IPS DF 4.7 (cell line): ENCODE measurements at regions not wholly inside any gene's neighbourhood (a gene's known extent, or its start where the extent isn't known, plus 50 kb on each side); places are given as distances from the start of the nearest gene placed in this dataset.
"Not testable (repeated sequence)": the region's sequence is repeated elsewhere in the genome, so short reads cannot be mapped to it uniquely, and the experiment has no call there.

Experiments
- DNase-seq: peaks from one replicate; pipeline ENCODE4 v3.0.0-alpha.2; 2013; ENCODE audit warnings: low spot score; ENCODE audit errors: extremely low read depth

DNA sequence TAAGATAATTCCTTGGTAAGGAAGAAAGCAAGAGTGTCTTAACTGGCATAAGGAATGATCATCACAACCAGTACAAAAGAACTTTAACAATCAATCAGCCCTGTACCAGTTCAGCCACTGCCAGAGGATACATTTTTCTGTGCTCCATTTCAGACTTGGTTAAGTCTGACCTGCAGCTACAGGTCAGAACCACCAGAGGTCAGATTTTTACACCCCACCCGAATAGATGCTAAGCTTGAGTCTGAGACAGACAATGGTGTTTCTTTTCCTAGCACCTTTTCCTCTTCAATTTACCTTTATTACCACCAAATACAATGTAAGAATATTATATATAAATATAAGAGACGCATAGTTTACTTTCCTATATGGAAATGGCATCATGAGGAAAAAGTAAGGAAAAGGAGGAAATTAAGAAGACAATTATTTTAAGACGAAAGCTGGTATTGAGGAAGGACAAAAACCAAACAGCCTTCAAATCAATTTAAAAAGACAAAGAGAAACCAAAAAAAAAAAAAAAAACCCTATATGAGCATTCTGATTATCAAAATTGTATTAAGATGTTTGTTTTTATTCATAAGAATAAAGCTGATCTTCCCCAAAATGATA, 215.3 kb upstream of the TTC29 start:
- no peak for DNase-seq

DNA sequence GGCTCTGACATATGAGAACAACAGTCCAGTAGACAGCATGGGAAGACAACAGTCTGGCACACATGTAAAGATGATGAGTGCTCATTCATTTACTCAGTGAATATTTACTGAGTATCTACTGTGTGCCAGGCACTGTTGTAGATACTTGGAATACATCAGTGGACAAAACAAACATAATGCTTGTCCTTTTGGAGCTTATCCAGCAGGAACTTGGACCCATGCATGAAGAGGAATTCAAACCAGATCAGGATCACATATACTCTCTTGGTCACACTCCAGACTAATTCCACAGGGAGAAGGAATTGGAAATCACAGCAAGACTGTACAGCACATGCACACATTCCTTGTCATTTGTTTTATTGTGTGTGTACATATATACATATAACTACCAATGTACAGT, 217.6 kb upstream of the TTC29 start:
- no peak for DNase-seq

DNA sequence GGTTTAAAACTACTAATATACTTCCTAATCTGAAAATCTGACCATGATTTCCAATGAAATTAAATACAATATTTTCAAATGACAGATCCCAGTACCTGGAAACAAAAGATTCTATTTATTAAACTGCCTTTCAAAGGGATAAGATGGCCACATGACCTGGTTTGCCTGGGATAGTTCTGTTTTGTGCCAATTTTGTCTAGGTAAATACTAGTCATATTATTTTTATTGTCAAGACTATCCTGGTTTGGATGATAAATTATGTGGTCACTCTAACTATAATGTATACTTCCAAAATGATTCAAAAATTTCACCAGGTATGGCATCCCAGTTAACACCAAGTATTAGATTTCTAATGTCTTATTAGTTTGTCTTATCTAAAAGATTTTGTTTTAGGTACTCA, 222.5 kb upstream of the TTC29 start:
- not testable (repeated sequence) for DNase-seq

- DNase-seq, result no peak
These were observed 227.7 kb upstream of the TTC29 start for GRCh38 chr4:147173322-147173721.

DNA sequence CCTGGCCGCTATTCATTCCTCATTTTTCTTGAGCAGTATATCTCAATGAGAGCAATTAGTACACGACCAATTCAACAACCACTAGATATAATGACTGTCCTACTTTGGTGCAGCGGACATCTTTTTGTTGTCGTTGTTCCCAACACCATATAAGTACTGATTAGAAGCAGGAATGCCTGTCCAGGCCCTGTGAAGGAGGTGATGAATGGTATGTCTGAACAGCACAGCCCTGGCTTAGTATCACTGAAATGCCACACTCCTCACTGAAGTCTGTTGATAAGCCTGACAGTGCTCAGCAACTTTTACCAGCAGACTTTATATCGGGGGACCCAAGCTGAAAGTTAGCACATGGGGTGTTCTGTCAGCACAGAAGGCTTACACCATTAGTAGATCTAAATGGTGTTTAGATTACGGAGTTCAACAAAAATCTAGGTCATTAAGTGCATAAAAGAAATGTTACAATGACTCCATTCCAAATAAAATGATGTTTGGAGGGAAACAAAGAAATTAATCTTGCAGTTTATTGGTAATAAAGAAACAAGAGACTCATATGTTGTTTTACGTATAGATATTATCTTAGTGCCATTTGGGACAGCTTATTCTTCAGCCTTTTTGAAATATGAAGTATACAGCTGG, 228.3 kb upstream of the TTC29 start:
- DNase-seq, result no peak

GRCh38 chr4:147174591-147174990, 228.9 kb upstream of the TTC29 start:
- no peak for DNase-seq

- no peak for DNase-seq
These were observed 229.9 kb upstream of the TTC29 start for GRCh38 chr4:147175460-147176025.

DNA sequence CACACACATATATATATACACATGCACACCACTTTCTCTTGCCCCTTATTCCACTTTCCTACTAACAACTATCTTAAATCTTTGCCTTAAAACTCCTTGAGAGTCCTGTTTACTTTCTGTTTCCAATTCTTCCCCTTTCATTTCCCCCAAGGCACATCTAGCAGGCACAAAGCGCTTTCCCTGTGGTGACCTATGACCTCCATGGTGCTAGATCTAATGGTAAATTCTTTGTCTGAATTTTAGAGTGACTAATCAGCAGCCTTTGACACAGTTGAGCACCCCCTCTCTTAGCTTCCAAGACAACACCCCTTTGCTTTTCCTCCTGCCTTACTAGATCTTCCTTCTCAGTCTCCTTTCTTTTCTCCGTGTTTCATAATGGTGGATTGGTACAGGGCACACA, 236.4 kb upstream of the TTC29 start:
- no peak for DNase-seq

DNA sequence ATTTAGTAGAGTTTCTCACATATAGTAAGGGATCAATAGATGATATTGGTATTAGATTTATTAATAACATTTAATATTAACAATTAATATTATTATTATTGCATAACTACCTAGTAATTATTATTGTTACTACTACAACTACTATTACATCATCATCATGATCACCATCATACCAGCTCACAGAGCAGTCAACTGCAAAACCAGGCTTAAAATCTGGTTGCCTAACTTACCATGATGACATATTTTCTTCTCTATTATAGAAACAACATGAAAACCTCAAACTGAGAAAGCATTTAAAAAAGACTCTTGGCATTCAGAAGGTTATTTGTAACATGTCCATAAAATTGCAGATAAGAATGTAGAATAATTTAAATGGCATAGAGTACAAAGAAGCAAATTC, 247.0 kb upstream of the TTC29 start:
- no peak for DNase-seq

GRCh38 chr4:147194114-147194513, 248.4 kb upstream of the TTC29 start:
- DNase-seq, result no peak

- DNase-seq, result no peak
These were observed 248.9 kb upstream of the TTC29 start for GRCh38 chr4:147194604-147195003.

DNA sequence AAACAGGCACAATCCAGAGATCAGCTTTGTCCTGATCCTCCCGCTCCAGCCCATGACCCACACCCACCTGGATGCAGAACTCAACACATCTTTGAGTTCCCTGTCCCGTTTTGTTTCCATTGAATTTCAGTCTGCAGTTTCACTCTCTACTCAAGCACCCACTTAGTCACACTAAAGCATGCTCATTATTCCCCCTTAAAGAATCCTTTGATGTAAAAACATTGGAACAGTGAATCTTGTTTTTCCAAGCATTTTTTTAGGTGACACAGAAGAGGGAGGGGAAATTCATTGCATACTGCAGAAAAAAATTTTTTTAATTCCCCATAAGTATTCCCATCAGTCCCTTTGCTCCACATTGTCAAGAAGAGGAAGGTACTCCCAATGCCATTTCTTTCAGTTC, 249.7 kb upstream of the TTC29 start:
- no peak for DNase-seq

- DNase-seq, result no peak
These were observed 252.9 kb upstream of the TTC29 start for GRCh38 chr4:147198411-147199051.

DNA sequence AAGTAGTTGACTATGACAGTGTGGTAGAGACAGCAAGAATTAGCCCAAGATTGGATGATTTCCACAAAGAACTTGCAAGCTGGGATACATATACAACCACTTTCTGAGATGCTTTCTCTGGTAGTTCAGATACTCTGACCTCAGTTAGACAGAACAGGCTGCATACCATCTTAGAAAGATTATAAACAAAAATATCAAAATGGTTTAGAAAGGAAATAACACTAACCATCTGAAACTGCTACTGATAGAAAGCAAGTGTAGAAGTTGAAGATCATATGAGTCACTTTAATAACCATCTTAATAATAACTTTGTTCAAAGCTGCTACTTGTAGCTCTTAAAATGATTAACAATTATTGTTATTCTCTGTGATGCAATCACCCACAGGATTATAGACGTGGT, 255.4 kb upstream of the TTC29 start:
- no peak for DNase-seq

- no peak for DNase-seq
These were observed 261.1 kb upstream of the TTC29 start for GRCh38 chr4:147206807-147207206.

DNA sequence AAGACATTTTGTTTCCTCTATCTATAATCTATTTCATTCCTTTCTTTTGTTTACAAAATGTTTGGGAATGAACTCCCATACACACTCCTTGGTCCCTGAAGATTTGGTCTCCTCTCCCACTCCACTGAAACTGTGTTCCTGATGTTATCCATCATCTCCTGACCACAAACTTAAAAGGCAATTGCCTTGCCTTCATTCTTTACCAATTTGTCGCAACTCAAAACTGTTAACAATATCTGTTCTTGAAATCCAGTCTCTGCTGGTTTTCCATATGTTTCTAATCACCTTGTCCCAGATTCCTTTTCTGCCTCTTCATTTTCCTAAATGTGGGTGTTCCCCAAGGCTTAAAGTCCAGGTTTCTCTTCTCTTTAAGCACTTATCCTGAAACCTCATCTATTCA, 262.2 kb upstream of the TTC29 start:
- no peak for DNase-seq

GRCh38 chr4:147217655-147218054, 263.2 kb upstream of the EDNRA start:
- DNase-seq, result no peak

DNA sequence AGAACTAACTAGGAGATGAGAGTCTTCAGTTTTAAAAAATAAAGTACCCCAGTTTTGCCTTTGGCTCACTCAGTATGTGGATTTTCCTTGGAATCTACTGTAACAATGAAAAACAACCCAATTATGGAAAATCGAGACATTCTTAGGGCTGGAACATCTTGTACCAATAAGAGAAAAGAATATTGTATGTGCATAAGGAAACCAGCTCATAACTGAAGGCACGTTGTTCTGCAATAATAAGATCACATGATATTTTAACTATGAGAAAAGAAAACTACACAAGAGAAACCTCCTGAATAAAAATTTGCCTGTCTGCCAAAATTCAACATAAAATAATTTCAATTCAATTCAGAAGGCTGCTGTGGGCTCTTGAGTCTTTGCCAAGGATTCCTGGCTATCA, 261.8 kb upstream of the EDNRA start:
- DNase-seq, result no peak

DNA sequence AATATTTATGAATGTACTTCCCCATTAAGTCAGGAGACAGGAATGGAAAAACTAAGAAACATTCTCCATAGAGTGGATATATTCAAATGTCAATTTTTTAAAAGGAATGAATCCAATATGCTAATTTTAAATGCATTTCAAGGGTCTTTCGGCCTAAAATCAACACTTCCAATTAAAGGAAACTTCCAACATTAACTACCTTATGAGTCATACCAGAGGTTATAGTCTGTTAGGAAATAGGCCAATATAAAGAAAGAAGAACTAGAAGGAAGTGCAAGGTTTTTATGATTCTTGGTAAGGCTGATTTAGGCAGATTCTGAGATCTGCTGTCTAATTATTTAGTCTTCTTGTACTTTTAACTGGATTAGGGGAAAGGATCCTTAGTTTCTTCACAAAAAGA, 260.1 kb upstream of the EDNRA start:
- DNase-seq, result no peak

- no peak for DNase-seq
These were observed 258.0 kb upstream of the EDNRA start for GRCh38 chr4:147222906-147223305.

DNA sequence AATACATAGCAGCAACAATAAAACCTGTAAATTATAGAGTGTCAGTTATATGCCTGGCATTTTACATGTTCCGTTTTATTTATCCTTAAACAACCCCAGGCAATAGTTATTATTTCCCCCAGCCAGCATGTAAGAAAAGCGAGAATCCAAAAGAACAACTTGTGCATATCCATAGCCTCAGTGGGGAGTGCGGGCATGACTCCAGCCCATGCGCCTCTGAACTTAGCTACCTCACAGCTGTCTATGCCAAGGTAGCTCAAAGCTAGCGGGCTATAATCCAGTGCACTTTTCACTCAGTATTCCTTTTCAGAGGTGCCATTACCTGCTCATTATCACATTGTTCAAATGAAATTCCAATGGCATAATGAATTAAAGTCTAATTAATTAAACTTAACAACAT, 257.3 kb upstream of the EDNRA start:
- no peak for DNase-seq

DNA sequence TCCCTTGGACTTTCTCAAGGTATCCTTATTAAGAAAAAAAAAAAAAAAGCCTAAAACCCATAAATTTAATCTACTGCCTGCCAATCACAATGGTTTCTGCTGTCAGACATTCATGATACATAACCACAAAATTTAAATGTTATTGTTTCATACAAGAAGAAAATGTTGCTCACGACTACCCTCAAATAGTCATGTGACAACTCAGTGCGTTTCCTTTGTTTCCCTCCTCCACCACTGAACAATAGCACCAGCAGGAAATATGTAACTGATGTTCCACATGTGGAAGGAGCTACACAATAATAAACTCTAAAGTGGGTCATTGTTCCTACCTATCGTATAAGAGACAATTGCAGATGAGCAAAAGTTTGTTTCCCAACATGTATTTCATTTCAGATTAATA, 244.1 kb upstream of the EDNRA start:
- DNase-seq, result no peak

DNA sequence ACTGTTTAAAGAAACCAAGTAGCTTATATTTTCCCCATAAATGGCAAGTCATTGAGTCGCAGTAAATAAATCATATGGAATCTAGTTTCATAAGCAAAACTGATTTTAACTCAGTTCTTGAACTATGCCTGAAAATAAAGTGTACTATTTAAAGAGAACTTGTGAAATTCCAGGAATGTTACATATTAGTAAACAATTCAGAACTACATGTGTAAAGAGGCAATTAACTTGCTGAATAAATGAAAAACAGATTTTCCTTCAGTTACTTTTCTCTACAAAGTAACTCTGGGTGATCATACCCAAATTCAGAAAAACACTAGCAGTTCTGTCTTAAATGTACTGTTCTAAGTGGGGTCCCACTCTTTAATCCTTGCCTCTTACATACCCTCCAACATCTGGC, 236.1 kb upstream of the EDNRA start:
- DNase-seq, result no peak
